HG02938 (cell line): ENCODE measurements at regions not wholly inside any gene's neighbourhood (a gene's known extent, or its start where the extent isn't known, plus 50 kb on each side); places are given as distances from the start of the nearest gene placed in this dataset.

ENCODE experiments used
- ATAC-seq: cut with Tn5 transposase; IDR thresholded peaks from one replicate; pipeline ENCODE4 v1.9.1; 2021; ENCODE audit warnings: mild to moderate bottlenecking, moderate library complexity; ENCODE audit not compliant: unreplicated experiment

DNA sequence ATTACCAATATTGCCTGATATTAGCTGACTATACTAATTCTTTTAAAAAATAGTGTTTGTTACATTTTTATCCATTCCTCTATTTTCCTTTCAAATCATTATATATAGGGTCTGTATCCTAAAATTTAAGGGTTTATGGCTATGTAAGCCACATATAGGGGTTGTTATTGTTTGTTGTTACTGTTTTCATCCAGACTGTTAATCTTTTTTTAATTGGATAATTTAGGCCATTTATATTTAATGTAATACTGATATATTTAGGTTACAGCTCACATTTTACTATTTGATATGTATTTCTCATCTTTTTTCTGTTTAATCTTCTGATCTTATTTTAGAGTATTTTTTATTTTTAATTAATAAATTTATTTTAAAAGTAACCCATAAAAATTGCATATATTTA, 487.1 kb upstream of the SGCG start:
- no peak for ATAC-seq

DNA sequence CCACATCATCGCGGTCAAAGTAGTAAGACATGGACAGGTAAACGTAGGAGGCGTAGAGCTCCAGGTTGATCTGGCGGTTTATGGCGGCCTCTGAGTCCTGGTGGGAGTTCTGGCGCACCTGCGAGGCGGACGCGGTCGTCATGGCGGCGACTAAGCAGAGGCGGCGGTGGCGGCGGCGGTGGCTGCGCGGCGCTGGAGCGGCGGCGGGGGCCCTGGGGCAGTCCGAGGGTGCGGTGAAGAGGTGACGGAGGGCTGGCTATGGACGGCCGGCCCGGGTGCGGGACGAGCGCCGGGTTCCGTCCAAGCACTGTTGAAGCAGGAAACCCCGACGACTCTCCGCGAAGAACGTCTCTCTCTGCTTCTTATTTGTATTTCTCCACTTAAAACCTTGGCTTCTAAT, 484.3 kb upstream of the SGCG start:
- no peak for ATAC-seq

DNA sequence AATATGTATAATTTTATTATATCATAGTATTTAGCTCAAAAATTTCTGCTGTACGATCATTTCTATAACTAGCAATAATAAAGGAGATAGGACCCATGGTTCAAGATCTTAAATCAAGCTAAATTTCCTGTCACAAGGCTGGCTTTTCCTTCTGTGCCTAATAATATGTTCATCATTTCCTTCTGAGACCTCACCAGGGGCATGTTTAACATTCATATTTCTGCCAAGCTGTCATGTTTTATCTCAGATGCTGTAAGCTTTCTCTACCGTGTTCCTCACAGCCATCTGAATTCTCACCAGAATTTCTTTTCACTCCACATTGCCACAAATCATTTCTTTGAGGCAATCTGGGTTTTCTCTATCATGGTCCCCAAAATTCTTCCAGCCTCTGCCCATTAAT, 482.3 kb upstream of the SGCG start:
- ATAC-seq = no peak

DNA sequence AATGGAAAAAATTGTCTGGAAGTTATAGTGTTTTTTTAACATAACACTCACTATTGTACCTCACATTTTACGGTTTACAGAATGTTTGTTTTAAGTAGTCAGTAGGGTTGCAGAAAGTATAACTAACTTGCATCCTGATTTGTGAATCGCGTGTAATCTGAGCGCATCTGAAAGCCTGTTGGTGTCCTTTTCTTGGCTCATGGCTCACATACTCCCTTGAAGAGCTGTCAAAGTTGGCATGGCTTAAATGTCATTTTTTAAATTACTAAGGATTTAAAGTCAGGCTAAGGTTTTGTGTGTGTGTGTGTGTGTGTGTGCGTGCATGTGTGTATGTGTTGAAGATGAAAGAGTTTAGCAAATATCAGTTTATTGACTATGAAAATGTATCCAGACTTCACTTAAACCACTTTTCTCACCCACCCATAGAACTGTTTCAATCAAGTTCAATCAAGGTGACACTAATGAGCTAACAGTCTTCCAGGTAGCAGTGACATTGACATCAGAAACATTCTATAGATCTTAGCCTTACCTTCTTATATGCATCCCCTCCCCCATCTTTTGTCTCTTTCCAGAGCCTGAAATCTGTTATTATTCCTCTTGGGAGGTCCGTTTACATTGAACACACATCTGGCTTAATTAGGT, 480.4 kb upstream of the SGCG start:
- ATAC-seq = no peak

DNA sequence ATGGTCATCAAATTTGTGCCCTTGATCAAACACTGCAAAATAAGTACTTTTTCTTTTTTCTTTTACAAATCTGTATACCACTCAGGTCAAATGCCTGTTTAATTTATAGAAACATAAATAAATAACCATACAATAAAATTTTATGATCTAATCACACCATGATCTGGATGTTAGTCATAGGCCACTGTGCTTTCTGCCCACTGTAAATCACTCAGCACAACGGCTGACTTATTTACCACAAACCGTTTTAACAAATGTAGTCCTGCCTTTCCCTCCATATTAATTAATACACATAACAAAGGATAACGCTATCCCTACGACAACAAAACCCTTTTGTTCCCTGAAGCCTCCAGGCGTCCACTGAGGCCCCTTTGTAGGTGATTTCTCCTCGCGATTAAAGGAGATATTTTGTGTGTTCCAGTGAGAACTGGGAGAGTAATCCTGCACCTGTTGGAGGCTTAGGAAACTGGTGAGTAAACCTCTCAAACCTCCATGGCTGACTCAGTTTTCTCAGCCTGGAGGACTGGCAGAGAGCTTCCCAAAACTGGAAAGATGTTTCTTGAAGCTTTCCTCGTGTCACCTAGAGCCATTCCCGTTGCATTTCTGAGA, 477.1 kb upstream of the SGCG start:
- no peak for ATAC-seq

DNA sequence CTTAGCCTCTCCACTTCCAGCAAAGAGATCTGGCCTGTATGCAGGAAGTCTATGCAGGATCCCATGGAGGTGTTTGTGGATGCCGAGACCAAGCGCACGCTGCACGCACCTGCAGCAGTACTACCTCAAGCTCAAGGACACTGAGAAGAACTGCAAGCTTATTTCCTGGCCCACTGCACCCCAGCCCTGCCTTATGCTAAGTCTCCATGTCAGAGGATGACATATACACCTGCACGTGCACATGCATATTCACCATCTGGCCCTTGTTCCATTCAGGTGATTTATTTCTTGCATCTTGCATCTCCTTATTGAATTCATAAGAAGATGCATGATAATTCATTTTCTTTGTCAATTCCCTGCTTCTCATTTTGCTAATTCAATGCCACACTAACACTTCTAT, 472.8 kb upstream of the SGCG start:
- no peak for ATAC-seq

DNA sequence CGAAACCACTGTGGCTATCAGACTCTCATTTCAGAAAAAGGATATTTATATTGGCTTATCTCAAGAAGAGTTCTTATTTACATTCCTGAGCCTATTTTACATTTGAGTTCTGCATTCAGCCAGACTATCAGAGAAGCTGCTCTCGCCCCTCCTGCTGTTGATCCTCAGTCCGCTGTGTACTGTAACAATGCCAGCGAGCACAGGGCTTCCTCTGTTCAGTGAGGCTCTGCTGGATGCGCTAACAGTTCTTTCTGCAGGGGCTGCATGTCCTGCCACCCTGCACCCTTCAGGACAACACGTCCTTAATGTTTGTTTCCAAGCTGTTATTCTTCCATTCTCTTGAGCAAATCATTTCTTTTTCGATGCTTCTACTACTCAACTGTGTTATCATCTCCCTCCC, 463.7 kb upstream of the SGCG start:
- ATAC-seq = no peak

DNA sequence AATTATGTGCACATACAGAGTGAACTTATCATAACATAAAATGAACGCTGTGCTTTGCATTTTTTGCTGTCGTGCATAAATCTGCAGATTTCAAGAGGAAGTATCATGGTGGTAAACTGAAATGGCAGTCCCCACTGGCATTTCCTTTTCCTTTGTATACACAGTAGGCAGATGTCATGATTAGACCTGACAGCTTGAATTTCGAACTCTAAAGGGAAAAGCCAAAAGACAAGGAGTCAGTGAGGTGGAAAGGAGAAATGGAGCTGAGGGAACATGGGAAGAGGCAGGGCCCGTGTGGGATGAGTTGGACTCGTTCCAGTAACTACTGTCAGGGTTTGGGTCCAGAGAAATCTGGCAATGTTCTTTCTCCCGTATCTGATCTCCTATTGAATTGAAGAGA, 454.1 kb upstream of the SGCG start:
- ATAC-seq = no peak

DNA sequence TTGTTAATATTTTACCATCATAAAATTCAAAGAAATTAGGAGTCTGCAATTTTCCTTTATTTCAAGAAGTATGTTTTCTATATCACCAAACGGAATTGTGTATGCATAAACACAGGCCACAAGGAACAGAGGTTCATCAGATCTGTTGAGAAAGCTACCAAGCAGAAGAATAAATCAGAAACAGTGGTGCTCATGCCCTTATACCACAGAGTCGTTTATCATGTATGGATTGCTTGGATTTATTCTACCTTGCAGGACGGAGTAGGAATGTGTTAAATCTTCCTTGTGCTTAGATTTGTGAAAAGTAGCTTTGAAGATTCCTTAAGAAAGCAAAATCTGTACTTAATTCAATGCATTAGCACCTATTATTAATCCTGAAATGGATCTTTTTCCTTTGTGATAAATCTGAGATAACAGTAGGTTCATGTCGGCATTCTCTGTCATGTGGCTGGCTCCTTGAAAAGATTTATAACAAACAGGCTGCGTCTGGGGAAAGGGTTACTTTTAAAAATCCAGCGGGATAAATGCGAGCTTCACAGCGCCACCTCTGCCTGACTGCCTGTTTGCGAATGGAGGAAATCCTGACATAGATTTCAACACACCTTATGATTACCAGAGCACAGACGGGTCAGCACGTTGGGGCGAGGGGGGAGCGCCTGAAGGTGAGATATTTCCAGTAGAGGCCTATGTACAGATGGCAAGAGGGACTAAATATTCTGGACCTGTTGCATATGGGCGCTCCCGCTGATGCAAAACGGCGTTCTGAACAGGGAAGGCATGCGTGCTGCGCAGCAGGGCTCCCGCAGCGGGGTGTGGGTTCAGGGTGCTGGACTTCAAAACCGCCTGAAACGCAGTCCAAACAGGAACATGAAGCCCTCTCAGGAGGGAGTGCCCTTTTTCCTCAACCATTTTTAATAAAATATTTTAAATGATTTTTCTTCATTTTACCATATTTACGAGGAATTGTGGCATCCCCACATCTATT, 445.5 kb upstream of the SGCG start:
- ATAC-seq = no peak

DNA sequence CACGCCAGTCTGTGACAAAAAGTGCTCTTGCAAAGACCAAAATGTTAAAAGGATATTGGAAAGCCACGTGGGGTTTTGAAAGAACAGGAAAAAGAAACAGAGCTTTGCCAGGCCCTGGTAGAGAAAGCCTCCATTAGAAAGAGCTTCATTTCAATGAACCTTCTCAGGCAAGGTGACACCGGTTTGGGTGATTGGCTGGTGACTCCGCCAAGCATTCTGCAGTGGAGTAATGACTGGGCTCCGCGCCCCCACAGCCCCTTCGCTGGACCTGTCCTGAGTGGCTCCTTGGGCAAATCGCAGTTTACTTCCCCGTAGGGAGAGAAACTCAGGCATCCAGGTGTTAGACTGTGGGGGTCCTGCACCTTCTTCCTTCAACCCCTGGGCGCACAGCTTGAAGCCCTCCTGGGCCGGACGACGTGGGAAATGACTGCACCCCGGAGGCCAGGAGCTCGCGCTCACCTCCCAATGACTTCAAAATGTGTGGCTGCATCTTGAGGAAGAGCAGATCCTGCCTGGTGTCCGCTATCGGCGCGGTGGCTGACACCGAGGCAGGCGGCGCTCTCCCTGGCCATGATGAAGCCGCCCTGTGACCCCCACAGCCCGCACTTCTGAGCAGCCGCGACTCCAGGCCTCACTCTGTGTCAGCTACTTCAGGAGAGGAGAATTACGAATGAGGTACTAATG, 444.6 kb upstream of the SGCG start:
- ATAC-seq = no peak

DNA sequence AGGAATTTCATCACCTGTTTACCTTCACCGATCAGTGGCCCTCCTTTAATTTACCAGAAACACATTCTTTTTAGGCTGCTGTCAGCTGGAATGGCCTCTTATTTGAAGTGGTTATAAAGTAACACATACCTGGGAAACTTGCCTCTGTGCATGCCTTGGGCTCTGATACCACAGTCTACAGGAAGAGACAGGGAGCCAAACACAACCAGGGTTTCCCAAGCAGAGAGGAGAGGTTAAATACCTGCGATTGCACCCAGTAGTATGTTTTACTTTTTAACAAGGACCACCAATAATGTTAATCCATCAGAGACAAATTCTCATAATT, 444.0 kb upstream of the SGCG start:
- ATAC-seq = no peak

DNA sequence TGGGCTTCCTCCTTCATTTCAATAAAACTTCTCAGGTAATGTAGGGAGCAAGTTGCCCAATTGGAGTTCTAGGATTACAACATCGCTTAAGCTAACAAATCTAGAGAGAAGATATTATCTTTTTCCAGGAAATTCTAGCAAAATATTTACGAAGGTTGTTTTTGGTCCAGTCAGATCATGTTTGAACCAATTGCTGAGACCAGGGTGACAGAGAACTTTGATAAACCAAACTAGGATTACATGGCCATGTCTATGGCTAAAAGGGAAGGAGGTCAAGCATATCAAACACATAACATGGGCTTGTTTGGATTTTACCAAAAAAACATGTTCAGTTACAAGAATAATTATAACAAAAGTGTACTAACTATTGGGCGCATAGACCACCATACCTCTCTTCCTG, 442.4 kb upstream of the SGCG start:
- no peak for ATAC-seq

DNA sequence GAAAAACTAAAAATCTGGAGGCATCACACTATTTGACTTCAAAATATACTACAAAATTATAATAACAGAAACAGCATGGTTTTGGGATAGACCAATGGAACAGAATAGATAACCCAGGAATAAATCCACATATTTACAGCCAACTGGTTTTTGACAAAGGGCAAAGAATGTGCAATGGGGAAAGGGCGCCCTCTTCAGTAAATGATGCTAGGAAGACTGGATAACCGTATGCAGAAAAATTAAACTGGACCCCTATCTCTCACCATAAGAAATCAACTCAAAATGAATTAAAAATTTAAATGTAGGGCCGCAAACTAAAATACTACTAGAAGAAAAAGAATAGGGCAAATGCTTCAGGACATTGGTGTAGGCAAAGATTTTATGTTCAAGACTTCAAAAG, 440.5 kb upstream of the SGCG start:
- ATAC-seq = no peak

DNA sequence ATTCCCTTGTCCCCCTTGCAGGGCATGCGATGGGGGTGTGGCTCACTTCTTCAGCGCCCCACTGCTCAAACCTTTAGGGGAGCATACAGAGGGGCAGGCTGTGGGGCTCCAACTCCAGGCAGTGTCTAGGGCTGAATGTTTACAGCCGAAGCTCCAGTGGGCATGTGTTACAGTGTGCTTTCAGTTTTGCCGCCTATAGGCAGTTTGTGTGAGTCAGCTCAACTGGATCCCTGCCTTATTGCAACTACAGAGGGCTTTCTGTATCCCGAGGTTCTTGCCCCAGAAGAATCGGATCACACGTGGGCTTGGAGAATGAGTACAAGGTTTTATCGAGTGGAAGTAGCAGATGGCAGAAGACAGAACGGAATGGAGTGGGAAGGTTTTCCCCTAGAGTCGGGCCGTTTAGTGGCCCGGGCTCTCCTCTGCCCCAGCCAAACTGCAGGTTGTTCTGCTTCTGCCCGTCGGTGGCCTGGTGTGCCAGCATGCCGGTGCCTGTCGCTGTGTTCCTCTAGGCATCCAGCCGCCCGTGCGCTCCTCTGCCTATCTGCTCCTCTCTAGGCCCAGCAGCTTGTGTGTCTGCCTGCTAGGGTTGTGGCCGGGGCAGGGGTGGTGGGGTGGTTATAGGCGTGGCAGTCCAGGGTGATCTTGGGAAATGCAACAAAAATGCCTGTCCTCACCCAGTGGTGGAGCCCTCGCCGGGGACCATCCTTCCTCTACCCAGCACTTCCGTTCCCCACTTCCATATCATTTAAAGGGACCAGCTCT, 435.9 kb upstream of the SGCG start:
- no peak for ATAC-seq

DNA sequence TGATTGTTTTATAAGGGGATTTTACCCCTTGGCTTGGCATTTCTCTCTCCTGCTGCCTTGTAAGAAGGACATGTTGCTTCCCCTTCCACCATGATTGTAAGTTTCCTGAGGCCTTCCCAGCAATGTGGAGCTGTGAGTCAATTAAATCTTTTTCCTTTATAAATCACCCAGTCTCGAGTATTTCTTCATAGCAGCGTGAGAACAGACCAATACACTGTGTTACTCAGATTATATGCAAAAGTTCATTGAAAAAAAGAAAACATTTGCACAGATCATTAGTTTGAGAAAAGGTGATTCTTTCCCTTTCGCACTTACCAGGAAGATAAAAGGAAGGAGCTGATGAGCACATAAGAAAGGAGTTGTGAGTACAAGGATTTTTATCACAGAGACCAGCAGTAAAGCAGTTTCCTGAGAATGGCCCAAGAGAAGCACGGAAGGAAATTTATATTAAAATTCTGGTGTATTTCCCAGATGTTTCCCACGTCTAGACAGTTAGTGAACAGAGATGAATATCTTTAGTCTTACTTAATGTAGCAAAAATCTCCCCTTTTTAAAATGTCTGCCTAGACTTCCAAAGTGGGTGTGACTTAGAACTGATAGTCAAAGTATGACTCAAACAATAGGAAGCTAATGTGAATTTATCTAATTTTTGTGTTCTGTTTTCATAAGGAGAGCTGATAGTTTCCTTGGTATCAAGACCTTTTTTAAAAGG, 431.8 kb upstream of the SGCG start:
- ATAC-seq = no peak

DNA sequence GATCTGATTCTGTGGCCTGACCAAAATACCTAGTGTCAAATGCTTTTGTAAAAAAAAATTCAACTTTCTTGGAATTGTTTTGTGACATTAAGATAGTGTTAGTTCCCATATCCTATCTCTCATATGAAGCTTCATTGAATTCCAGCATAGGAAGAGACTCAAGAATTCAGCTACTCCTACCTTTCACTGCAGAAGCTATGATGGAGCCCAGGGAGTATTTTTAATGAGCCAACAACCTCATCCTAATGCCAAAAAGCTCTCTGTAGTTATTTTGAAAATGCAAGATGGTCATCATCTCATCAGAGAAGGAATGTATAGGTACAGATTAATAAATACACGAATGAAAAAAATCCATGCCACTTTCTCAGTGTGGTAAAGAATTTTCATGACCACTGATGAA, 431.2 kb upstream of the SGCG start:
- no peak for ATAC-seq

DNA sequence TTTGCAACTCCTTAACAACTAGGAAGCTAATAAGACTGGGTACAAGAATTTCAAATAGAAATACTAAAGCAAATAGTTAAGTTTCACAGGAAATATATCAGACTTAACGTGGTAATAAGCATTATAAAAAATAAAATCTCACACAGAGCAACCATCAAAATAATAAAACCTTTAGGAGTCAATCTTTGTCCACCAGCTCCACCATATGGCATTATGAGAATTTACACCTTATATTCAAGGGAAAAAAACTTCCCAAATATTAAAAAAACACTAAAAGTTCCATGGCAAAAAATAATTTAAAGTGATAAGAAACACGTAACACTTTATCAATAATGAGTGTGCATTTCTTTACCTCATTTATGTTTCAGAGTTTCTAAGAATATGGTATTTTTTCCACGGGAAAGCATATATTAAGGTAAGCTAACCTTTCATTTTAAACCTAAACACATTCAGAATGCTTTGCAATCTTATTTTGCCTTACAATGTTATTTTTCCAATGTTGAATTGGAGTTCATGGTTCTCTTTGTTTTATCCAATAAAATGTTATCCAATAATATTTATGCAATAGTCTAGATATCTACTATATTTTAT, 423.2 kb upstream of the SGCG start:
- no peak for ATAC-seq

DNA sequence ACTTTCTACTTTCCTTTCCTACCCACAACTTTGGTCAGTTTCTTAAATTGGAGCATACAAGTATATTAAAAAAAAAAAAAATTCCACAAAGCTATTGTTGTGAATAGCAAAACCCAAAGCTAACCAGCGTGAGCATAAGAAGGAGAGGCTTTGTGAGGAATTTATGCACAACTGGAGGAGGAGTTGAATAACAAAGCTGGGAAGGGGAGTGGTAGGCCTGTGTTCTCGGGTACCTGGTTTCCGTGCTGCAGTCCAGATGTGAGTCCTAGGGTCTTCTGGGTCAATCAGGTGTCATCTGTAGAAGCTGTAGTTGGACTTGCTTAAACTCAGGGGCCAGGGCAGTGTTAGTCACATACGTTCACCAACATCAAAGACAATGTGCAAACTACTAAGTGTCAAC, 422.5 kb upstream of the SGCG start:
- no peak for ATAC-seq

DNA sequence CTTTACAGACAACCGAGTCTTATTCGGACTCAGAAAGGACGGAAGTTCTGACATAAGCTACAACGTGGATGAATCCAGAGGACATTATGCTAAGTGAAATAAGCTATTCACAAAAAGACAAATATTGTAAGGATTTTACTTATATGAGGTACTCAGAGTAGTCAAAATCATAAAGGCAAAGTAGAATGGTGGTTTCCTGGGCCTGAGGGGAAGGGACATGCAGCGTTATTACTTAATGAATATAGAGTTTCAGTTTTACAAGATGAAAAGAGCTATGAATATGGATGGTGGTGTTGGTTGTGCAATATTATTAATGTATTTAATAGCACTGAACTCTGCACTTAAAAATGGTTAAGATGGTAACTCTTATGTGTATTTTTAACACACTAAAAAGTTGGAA, 419.1 kb upstream of the SGCG start:
- ATAC-seq = no peak

DNA sequence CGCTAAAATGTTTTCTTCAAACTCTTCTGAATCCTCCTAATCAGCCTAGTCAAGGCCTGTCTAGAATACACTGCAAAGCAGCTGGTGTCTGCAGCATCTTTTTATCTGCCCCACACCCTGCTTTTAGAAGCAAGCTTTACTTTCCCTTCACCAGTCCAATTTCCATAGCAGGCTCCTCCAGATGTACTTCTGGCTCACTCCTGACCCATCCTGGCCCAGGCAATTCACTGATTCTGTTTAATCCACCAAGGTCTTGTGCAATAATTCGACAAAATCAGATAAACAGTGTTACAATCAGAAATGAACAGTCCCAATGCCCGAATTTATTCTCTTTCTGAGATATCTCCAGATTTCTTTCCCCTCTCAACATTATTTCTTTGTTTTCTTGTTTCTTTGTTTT, 415.2 kb upstream of the SGCG start:
- ATAC-seq = no peak
